ENCODE measurements at regions not wholly inside any gene's neighbourhood (a gene's known extent, or its start where the extent isn't known, plus 50 kb on each side); places are given as distances from the start of the nearest gene placed in this dataset.

DNA sequence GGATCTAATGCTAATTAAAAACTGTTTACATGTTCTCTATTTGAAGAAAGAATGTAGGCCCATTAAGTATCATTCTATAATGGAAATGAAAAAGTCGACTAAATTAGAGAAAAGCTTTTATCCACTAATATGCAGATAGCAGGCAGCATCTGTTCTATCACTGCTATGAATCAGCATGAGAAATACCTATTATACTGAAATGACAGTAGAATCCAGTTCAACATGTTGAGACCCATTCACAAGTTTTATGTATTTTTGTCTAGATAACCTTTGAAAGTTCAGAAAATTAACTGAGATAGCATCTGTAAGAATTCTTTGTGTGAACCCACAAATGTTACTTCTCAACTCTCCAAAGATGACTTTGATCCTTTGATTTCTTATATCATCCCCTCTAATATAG, 1254.4 kb upstream of the ADGRL3 start:
- TF ChIP-seq, protein P1, sequence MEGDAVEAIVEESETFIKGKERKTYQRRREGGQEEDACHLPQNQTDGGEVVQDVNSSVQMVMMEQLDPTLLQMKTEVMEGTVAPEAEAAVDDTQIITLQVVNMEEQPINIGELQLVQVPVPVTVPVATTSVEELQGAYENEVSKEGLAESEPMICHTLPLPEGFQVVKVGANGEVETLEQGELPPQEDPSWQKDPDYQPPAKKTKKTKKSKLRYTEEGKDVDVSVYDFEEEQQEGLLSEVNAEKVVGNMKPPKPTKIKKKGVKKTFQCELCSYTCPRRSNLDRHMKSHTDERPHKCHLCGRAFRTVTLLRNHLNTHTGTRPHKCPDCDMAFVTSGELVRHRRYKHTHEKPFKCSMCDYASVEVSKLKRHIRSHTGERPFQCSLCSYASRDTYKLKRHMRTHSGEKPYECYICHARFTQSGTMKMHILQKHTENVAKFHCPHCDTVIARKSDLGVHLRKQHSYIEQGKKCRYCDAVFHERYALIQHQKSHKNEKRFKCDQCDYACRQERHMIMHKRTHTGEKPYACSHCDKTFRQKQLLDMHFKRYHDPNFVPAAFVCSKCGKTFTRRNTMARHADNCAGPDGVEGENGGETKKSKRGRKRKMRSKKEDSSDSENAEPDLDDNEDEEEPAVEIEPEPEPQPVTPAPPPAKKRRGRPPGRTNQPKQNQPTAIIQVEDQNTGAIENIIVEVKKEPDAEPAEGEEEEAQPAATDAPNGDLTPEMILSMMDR (IDR thresholded peaks at IDR 0.05; ENCODE audit: poor library complexity), result no peak
- TF ChIP-seq EZH2 (IDR thresholded peaks at IDR 0.05; ENCODE audit: borderline replicate concordance) (no peak), EZH2phosphoT487 (IDR thresholded peaks at IDR 0.05; ENCODE audit: low read depth, severe bottlenecking, unreplicated experiment) (no peak)

All from hepatocyte (in vitro differentiated cells).